Inflammatory macrophage (primary cell): ENCODE measurements at regions not wholly inside any gene's neighbourhood (a gene's known extent, or its start where the extent isn't known, plus 50 kb on each side); places are given as distances from the start of the nearest gene placed in this dataset.

ENCODE experiments used
- DNase-seq, 2 donors: peaks; one replicate each; pipeline ENCODE4 v3.0.0-alpha.2; 2020 to 2022

GRCh38 chr9:106620081-106620480 lies 242.9 kb upstream of the ZNF462 start:
- DNase-seq, result no peak

- no peak for DNase-seq
Observed at GRCh38 chr9:106620866-106621265, 242.1 kb upstream of the ZNF462 start.

GRCh38 chr9:106621313-106622163 lies 241.4 kb upstream of the ZNF462 start:
- no peak for DNase-seq

- DNase-seq, result no peak
Observed at GRCh38 chr9:106622164-106622487, 240.8 kb upstream of the ZNF462 start.

- no peak for DNase-seq
Observed at GRCh38 chr9:106623558-106623957, 239.4 kb upstream of the ZNF462 start.

- peak in 1 of 2 donors; percentile 7 for DNase-seq
Observed at GRCh38 chr9:106625259-106625789, 237.6 kb upstream of the ZNF462 start.

- DNase-seq, result no peak
Observed at GRCh38 chr9:106626936-106627335, 236.0 kb upstream of the ZNF462 start.

- DNase-seq, result no peak
Observed at GRCh38 chr9:106632621-106633020, 230.3 kb upstream of the ZNF462 start.

GRCh38 chr9:106634183-106634582 lies 228.8 kb upstream of the ZNF462 start:
- no peak for DNase-seq

GRCh38 chr9:106634641-106635040 lies 228.3 kb upstream of the ZNF462 start:
- DNase-seq, result no peak

- DNase-seq, result no peak
Observed at GRCh38 chr9:106637486-106637885, 225.5 kb upstream of the ZNF462 start.

GRCh38 chr9:106639873-106640568 lies 222.9 kb upstream of the ZNF462 start:
- no peak for DNase-seq

GRCh38 chr9:106643211-106643930 lies 219.6 kb upstream of the ZNF462 start:
- DNase-seq, result no peak

- DNase-seq, result no peak
Observed at GRCh38 chr9:106644661-106645060, 218.3 kb upstream of the ZNF462 start.

- DNase-seq, result no peak
Observed at GRCh38 chr9:106648799-106649198, 214.2 kb upstream of the ZNF462 start.

GRCh38 chr9:106649664-106650063 lies 213.3 kb upstream of the ZNF462 start:
- DNase-seq, result no peak

GRCh38 chr9:106653213-106653612 lies 209.8 kb upstream of the ZNF462 start:
- DNase-seq, result no peak

- DNase-seq, result no peak
Observed at GRCh38 chr9:106655966-106656365, 207.0 kb upstream of the ZNF462 start.

GRCh38 chr9:106657926-106658325 lies 205.0 kb upstream of the ZNF462 start:
- no peak for DNase-seq

- DNase-seq, result no peak
Observed at GRCh38 chr9:106668534-106668933, 194.4 kb upstream of the ZNF462 start.

GRCh38 chr9:106669835-106670234 lies 193.1 kb upstream of the ZNF462 start:
- no peak for DNase-seq

GRCh38 chr9:106670418-106670817 lies 192.5 kb upstream of the ZNF462 start:
- no peak for DNase-seq

GRCh38 chr9:106675780-106676179 lies 187.2 kb upstream of the ZNF462 start:
- no peak for DNase-seq
